Effector CD8-positive, alpha-beta T cell (primary cell): ENCODE measurements at regions not wholly inside any gene's neighbourhood (a gene's known extent, or its start where the extent isn't known, plus 50 kb on each side); places are given as distances from the start of the nearest gene placed in this dataset.
"Not testable (repeated sequence)": the region's sequence is repeated elsewhere in the genome, so short reads cannot be mapped to it uniquely, and the experiment has no call there.

Experiments used
- DNase-seq: peaks from one replicate; lab custom pipeline; 2025; lab: John Stamatoyannopoulos, UW

DNA sequence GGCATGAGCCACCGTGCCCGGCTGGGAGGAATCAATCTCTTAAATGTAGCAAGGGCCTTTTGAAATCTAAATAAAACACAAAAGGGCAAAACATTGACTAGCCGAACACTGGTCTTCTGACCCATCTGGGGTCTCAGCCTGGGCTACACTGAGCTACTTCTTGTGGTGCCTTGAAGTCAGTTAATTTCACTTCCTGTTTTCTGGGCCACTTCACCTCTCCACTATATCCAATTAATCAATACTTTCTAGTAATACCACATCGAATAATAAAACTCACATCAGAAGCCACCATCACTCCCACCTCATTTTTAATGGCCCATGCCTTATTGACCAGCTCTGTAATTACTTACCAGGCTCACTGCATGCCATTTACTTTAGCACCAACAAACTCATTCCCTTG lies 138.0 kb upstream of the SAMSN1 start:
- DNase-seq = no peak

DNA sequence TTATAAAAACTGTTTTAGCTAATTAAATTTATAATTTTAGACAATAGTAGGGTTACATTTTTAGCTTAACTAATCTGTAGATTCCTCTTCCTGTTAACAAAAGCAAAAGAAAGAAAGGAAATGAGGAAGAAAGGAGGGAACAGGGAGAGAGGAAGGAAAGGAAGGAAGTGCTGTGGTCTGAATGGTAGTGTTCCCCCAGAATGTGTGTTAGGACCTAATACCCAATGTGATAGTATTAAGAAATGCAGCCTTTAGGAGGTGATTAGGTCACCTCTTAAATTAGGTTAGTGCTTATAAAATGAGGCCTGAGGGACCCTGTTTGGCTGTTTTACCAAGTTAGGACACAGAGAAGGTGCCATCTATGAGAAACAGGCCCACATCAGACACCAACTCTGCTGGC lies 136.9 kb upstream of the SAMSN1 start:
- no peak for DNase-seq

DNA sequence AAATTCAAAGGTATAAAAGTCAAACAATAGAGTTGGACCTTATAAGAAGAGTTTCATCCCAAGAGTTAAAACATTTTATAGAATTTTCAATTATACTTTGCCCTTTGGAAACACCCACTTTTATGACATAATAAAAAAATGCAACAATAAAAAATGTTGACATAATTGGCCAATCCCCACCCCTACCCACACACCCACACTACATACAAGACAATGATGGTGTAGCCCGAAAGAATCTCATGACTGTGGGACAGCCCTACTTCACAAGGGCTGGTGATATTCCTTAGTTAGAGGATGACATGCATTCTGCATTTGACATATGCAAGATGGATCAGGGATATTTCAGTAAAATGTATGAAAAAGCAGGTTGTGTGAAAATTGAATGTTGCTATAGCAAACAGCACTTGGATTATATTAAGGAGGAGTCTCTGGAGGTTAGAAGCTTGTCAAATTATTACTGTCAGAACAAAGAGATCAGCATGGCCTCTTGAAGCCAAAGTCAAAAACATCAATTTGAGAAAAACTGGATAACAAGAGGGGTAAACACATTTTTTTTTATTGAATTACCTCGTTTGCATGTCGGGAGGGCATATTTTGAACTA lies 133.0 kb upstream of the SAMSN1 start:
- no peak for DNase-seq

DNA sequence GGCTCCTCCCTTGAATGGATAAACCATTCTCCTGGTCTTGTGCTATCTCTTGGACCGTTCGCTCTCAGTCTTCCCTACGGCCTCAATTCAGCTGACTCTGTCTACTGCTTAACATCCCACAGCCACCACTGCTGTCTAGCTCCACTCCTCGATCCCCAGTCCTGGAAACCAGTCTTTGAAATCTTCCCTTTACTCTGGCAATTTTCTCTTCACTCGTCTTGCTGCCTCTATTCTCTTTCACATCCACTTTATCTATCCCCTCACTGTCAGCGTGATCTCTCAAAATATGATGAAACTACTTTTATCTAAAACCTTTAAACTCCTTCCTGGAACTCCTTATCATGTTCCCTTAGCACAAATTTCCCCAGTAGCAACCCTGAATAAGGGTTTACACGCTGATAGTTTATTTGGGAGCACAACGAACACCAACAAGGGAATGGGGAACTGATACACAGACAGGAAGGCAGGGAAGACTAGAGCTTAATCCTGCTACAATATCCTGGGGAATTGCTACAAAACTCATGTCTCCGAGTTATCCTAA lies 131.6 kb upstream of the SAMSN1 start:
- DNase-seq = no peak

DNA sequence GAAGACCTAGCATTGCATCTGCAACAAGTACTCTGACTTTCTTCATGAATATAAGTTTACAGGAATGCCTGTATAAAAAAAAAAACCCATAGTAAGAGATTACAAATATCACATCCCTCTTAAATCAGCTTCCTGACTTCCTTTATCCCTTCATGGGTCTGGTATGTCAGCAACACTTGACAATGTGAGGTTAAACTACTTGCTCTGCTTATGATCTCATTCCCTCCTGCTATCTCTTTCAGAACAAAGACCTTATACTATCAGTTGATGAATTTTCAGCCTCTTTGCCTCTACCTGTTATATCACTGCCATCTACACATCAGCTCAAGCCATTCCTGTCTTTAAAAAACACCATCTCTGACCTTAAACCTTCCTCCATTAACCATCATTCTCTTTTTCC lies 130.9 kb upstream of the SAMSN1 start:
- no peak for DNase-seq

DNA sequence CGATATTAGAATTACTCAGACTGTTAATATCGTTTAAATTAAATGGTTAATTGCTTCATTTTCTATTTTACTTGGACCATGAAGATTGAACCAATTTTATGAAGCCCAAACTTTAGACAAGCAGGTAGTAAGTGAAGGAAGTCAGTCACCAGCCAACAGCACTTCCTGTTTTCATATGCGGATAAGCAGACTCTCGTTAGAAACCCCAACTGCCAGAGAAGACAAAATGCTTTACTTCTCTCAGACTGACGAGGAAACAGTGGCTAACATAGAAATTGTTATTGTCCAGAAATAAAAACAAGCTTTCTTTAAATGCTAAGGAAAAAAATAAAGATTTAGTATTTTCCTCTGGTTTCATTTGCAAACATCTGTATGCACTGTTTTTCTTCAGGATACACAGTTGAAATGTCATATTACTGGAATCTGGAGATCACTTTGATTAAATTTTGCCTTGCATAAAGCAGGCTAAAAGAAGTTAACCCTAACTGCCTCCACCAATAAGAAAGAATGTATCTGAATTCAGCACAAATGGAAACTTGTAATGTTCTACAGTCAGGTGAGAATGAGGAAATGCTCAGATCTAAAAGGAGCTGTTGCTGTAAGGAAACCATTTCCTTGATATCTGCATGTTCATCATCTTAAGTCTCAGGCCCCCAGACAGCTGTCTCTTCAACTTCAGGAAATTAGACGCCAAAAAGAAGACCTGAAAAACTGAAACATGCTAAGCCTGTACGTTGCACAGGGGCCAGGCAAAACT lies 129.8 kb upstream of the SAMSN1 start:
- DNase-seq = no peak

DNA sequence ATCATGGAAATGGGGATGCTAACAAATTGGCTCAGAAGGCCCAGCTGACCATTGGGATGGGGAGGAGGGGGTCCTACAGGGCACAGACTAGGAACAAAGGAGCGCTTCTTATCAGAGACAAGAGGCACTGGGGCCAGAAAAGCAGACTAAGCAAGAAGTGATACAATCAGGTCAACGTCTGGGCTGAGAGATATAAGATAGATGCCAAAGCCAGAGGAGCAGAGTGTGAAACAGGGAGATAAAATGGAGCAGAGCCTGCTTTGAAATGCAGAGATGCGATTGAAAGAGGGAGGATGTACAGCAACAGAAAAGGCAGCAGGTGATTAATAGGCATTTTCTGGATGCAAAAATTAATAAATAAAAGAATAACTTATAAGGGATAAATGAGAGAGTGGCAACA lies 127.5 kb upstream of the SAMSN1 start:
- DNase-seq = no peak

DNA sequence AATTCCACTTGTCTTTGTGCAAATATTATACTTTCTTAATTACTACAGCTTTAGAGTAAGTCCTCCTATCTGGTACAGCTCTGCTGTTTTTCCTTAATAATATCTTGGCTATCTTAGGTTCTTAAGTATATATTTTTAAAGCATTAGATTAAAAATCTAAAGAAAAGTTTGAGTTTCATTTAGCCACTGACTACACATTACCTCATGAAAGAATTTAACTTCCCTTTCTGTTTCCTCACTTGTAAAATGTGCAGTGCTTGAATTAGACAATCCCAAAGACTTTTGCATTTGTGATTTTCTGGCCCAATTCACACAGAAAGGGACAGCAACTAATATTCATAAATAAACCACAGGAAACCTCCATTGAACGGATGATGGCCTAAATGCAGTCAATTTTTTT lies 126.4 kb upstream of the SAMSN1 start:
- no peak for DNase-seq

DNA sequence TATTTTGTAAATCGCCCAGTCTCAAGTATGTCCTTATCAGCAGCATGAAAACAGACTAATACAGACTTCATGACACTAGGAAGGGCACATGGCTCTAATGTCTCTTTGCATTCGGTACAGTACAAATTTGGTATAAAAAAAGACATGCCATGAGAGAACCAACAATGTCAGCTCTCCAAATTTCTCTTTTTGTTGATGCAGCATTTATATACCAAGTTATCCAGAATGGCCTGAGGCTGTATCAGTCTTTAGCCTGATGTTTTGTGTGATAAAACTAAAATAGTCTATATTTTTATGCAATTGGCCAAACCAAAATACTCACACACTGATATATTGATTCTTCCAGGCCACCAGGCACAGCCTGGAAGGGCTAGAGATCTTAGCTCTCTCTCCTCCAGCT lies 124.3 kb upstream of the SAMSN1 start:
- DNase-seq = no peak

DNA sequence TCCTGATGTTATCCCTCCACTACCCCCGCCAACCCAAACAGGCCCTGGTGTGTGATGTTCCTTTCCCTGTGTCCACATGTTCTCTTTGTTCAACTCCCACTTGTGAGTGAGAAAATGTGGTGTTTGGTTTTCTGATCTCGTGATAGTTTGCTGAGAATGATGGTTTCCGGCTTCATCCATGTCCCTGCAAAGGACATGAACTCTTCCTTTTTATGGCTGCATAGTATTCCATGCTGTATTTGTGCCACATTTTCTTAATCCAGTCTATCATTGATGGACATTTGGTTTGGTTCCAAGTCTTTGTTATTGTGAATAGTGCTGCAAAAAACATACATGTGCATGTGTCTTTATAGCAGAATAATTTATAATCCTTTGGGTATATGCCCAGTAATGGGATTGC lies 123.0 kb upstream of the SAMSN1 start:
- not testable (repeated sequence) for DNase-seq

DNA sequence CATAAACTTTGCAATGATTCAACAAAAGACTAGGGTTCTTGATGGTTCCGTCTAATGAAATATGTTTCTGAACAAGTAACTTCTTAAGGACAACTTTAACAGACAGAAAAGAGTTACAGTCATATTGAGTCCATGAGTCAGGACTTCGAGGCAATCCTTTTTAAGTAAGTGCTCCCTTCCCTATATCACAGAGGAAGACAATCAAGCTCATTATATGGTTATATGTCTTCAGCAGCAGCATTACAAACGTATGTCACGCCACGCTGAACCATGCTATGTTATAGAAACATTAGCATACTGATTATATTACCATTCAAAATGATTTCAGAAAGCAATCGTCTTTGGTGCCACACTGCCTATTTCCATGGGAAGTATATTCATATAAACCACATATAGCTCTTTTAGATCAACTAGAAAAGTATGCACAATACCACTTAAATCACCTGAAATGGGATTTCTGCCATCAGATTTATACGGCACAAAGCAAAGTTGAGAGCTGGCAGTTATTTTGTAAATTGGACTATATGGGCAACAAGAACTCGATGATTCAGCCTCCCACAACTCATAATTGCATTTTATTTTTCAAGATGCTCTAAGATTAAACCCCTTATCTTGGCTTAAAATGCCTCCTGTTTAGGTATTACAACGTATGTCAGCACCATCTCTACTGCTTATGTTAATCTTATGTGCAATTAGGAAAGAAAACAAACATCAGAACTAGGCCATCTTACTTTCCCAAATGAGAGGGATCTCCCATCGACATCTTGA lies 111.3 kb upstream of the SAMSN1 start:
- DNase-seq = no peak

DNA sequence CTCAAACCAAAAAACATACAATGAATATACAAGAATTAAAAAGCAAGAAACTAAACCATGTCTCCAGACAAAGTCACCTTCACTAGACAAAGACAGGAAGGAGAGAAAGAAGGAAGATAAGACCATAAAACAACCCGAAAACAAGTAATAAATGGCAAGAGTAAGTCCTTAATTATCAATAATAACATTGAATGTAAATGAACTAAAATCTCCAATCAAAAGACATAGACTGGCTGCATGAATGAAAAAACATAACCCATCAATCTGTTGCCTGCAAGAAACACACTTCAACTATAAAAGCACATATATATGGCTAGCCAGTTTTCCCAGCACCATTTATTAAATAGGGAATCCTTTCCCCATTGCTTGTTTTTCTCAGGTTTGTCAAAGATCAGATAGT lies 100.8 kb upstream of the SAMSN1 start:
- DNase-seq = no peak

DNA sequence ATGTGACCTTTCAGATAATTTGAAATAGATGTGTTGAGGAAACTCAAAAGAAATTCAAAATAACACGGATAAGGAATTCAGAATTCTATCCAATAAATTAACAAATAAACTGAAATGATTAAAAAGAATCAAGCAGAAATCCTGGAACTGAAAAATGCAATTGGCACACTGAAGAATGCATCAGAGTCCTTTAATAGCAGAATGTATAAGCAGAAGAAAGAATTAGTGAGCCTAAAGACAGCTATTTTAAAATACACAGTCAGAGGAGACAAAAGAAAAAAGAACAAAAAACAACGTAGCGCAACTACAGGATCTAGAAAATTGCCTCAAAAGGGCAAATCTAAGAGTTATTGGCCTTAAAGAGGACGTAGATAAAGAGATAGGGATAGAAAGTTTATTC lies 99.6 kb upstream of the SAMSN1 start:
- DNase-seq = no peak

DNA sequence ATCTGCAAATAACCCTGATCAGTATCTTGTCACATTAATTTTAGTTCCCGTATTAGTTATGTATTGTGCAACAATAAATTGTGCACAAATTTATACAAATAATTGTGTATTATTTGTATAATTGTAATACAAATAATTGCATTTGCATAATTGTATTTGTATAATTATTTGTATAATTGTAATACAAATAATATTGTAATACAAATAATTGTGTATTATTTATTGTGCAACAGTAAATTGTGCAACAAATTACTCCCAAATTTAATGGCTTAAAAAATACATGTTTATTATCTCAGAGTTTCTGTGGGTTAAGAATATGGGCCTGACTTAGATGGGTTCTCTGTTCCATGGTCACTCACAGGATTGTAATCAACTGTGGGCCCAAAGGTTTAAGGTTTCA lies 86.2 kb upstream of the SAMSN1 start:
- DNase-seq = no peak

DNA sequence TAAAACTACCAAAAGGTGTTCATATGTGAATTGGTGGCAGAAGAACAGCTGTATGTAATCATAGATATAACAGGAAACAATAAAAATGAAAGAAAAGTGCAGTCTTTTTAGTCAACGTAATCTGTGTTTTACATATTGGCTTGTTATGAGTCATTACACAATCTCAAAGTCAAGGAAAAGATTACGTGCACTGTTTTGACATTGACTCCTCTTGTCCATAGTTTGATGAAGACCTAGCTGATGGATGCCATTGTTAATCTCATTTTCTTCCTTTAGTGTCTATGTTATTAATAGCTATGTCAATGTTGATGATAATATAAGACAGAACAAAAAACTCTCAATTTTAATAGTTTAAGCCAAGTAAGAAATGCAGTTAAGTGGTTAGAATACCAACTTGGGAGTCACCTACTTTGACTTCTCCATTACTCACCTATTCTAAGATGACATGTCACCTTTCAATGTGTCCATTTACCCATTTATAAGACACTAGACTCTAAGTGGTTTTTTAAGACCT lies 84.5 kb upstream of the SAMSN1 start:
- DNase-seq = no peak

DNA sequence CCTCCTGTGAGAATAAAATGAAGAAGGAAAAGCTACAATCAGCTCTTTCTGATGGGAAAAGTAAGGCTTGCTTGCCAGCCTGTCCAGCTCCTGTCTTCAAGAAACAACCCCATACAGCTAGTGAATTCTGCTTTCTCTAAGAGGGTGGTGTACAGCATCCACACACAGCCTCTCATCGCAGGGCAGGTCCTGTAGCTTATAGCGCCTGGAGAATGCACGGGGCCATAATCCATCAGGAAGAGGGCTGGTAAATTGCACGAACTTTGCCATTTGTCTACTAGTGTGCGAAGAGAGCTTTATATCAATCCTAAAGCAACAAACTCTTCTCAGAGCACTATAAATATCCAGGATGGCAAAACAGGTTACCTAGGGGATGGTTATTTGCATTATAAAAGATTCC lies 83.3 kb upstream of the SAMSN1 start:
- DNase-seq = no peak

DNA sequence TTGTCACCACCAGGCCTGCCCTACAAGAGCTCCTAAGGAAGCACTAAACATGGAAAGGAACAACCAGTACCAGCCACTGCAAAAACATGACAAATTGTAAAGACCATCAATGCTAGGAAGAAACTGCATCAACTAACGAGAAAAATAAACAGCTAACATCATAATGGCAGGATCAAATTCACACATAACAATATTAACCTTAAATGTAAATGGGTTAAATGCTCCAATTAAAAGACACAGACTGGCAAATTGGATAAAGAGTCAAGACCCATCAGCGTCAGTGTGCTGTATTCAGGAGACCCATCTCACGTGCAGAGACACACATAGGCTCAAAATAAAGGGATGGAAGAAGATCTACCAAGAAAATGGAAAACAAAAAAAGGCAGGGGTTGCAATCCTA lies 77.0 kb upstream of the SAMSN1 start:
- DNase-seq = not testable (repeated sequence)

DNA sequence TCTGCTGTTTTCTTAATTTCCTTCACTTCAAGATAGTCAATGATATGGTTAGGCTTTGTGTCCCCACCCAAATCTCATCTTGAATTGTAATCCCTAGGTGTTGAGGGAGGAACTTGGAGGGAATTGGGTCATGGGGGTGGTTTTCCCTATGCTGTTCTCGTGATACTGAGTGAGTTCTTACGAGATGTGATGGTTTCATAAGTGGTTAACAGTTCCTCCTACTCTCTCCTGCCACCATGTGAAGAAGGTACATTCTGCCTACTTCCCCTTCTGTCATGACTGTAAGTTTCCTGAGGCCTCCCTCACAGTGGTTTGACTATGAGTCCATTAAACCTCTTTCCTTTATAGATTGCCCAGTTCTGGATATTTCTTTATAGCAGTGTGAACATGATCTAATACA lies 74.0 kb upstream of the SAMSN1 start:
- DNase-seq = no peak

DNA sequence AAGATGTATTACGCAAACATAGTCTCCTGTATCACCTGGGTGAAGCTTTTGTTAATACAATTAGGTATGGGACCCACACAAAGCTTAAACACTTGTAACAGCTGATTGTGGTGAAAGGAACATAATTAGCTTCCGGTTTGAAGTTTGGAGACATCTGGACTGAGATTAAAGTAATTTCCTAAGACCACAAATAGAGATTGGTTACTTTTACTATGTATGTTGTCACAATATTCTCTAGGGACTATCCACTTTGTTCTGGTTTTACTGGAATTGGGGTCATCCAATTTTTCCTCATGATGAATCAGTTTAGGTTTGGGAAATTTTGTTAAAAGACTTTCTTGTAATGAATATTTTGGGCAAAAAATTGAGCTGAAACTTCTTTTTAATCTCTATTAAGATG lies 71.8 kb upstream of the SAMSN1 start:
- no peak for DNase-seq

DNA sequence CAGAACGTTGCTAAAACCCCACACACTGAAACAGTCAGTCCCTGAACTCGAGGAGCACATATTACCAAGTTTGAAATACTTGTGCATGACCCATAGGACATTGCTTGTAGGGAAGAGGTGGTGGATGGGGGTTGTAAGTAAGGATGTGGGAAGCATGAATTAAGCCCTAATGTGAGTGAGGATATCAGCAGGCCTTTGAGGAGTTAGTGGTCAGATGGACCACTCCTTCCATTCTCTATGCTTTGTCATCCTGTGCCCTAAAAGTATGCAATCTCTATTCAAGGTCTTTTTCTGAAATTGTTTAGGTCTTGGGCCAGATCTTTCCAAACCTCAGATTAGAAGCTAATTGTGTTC lies 70.9 kb upstream of the SAMSN1 start:
- no peak for DNase-seq

DNA sequence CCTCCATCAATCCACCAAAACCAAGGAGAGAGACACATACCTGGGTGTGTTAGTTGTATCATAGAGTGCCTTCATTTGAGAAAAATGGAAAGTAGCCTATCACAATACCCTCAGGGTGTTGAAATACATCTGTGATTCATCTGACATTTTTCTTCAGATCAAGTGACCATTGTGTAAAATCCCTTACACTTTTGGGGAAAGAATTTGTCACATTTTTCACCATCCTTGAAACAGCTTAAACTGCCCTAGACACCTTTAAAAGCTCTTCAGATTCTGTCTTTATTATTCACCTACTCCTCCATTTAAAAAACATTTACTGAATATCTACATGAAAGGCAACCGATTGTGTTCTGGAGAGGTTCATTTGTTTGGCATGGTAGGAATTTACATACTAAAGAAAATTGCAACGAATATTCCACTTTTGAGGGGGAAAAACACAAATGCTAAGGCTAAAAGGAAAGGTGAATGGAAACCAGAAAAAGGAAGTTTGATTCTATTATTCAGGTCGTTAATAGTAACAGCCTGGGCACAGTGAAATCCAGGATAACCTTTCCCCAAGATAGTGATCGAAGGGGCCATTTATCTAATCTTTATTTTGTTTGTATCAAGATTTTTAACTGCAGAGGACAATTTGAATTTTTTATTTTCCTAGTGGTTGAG lies 70.4 kb upstream of the SAMSN1 start:
- DNase-seq = no peak

DNA sequence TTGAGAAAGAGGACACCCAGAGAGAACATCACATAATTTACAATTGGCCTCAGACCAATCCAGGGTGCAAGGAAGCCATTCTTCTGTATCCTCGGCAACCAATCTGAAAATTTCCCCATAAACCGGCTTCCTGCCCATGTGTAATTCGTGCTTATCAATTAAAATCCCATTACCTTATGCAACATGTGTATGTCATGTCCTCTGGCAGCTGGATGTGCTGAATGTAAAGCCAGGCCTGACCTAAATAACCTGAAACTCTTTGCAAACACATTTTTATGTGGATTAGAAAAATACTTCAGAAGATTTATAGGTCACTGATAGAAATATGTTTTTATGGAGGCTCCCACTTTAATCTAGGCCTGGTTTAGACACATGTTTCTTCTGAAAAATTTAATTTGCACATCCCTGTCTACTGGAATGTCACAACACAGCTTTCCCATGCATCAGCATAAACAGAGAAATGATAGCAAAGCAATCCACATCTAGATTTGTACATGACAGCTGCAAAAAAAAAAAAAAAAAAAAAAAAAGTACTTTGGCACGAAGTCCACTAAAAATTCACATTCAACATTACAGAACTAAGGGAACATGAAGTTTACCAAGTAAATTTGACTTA lies 69.4 kb upstream of the SAMSN1 start:
- DNase-seq = no peak
